GM12878 (cell line): ENCODE measurements at regions not wholly inside any gene's neighbourhood (a gene's known extent, or its start where the extent isn't known, plus 50 kb on each side); places are given as distances from the start of the nearest gene placed in this dataset.

ENCODE experiments used
- ATAC-seq: fragments of 200-7000 bp; cut with Tn5 transposase; 3 replicates; pipeline ENCODE4 v1.9.1; 2020; ENCODE audit warnings: mild to moderate bottlenecking, moderate library complexity
- BruUV-seq: library from RNA; stranded (reverse); fragments of 400-500 nt; replicated peaks from 2 replicates; lab custom pipeline; 2021; lab: Mats Ljungman, UMichigan
- CTCF ChIA-PET: fragments of 300-600 bp; sonication (Branson Sonifier 250); formaldehyde crosslinking; extraction: SDS; loops from one replicate; lab custom pipeline; 2021; ENCODE audit warnings: inconsistent platforms; lab: Yijun Ruan, JAX
- POLR2A ChIA-PET: fragments of 350-600 bp; formaldehyde crosslinking; extraction: SDS; loops from one replicate; lab custom pipeline; 2021; ENCODE audit warnings: inconsistent platforms; lab: Charles Lee
- RAD21 ChIA-PET: fragments of 300-600 bp; sonication (Branson Sonifier 250); formaldehyde crosslinking; loops from one replicate; lab custom pipeline; 2023; ENCODE audit warnings: antibody characterized with exemption; ENCODE audit not compliant: unreplicated experiment; lab: Charles Lee
- SMC1A ChIA-PET: fragments of 300-600 bp; sonication (Branson Sonifier 250); formaldehyde crosslinking; loops from one replicate; lab custom pipeline; 2023; ENCODE audit not compliant: unreplicated experiment, uncharacterized antibody; lab: Charles Lee
- DNase-seq: peaks from one replicate; pipeline ENCODE4 v3.0.0-alpha.2; 2011; ENCODE audit warnings: low read depth, low spot score
- FAIRE-seq: peaks from 3 replicates; lab custom pipeline; 2011; peaks lifted over from hg19 to GRCh38; lab: Jason Lieb, UNC
- H2AFZ ChIP-seq: 2 replicates; pipeline ENCODE4 v1.6.0; 2011; ENCODE audit warnings: low read depth, low read length, control low read depth; ENCODE audit not compliant: control insufficient read depth
- H3K27ac ChIP-seq: 2 replicates; pipeline ENCODE4 v1.5.1; 2011; ENCODE audit warnings: control low read depth; ENCODE audit not compliant: control insufficient read depth, insufficient read depth
- H3K27me3 ChIP-seq, 2 experiments: replicated peaks in 1 of 2; 2 replicates each; pipeline versions ENCODE4 v1.6.0 to v1.6.1; 2011; ENCODE audit warnings: low read length in 1 of 2; ENCODE audit not compliant: control insufficient read depth in 2 of 2, insufficient read depth in 2 of 2
- H3K36me3 ChIP-seq, 2 experiments: 2 replicates each; pipeline ENCODE4 v1.5.1; 2011; ENCODE audit warnings: low read length in 1 of 2; ENCODE audit not compliant: control insufficient read depth in 2 of 2, insufficient read depth in 2 of 2
- H3K4me1 ChIP-seq: 2 replicates; pipeline ENCODE4 v1.6.1; 2011; ENCODE audit warnings: mild to moderate bottlenecking, low read length, moderate library complexity, mixed read lengths; ENCODE audit not compliant: control insufficient read depth, insufficient read depth
- H3K4me2 ChIP-seq: 2 replicates; pipeline ENCODE4 v1.6.0; 2011; ENCODE audit warnings: control low read depth; ENCODE audit not compliant: control insufficient read depth, insufficient read depth
- H3K4me3 ChIP-seq: fragments of 200-600 bp; sonication (generic); 2 replicates; pipeline ENCODE4 v1.5.1; 2016
- H3K79me2 ChIP-seq: 2 replicates; pipeline ENCODE4 v1.6.0; 2011; ENCODE audit warnings: low read length; ENCODE audit not compliant: control insufficient read depth, insufficient read depth
- H3K9ac ChIP-seq: 2 replicates; pipeline ENCODE4 v1.8.0; 2011; ENCODE audit warnings: low read length, control low read depth, mixed read lengths; ENCODE audit not compliant: control insufficient read depth, insufficient read depth
- H3K9me3 ChIP-seq: replicated peaks from 3 replicates; pipeline ENCODE4 v1.5.1; 2011; ENCODE audit warnings: mild to moderate bottlenecking, low read length; ENCODE audit not compliant: control insufficient read depth, insufficient read depth
- H4K20me1 ChIP-seq: 2 replicates; pipeline ENCODE4 v1.6.0; 2011; ENCODE audit not compliant: control insufficient read depth, insufficient read depth
- ESRRA ChIP-seq: IDR thresholded peaks from 2 replicates; pipeline ENCODE4 v1.6.1; 2012; ENCODE audit warnings: mild to moderate bottlenecking, low read length, improper control_type of control experiment
- KLF5 ChIP-seq: fragments of 450-650 bp; IDR thresholded peaks from 2 replicates; pipeline ENCODE4 v1.6.1; 2014; ENCODE audit warnings: mild to moderate bottlenecking; ENCODE audit not compliant: partially characterized antibody
- LARP7 ChIP-seq: fragments of 450-650 bp; IDR thresholded peaks from 2 replicates; pipeline ENCODE4 v1.6.1; 2017; ENCODE audit warnings: mild to moderate bottlenecking
- NFYA ChIP-seq: IDR thresholded peaks from 2 replicates; pipeline ENCODE4 v1.6.1; 2011; ENCODE audit warnings: low read depth, mild to moderate bottlenecking, low read length, improper control_type of control experiment, borderline replicate concordance
- POLR2AphosphoS2 ChIP-seq: IDR thresholded peaks from 2 replicates; pipeline ENCODE4 v1.6.1; 2011; ENCODE audit warnings: low read depth, mild to moderate bottlenecking, low read length, improper control_type of control experiment, moderate library complexity
- WGBS: methylation state at CpG from one replicate; pipeline ENCODE4 v1.1.6; 2016; ENCODE audit warnings: low lambda C conversion rate; ENCODE audit not compliant: insufficient replicate concordance, insufficient coverage; ENCODE audit errors: missing lambda C conversion rate; 5-methylcytosine and 5-hydroxymethylcytosine counted together
- in situ Hi-C: fragments of 300-500 bp; cut with MboI; formaldehyde crosslinking; loops from 9 replicates; pipeline ENCODE4 v1.14.3; 2018; ENCODE audit warnings: mixed read lengths
- intact Hi-C: fragments of 100-400 bp; cut with micrococcal nuclease; formaldehyde crosslinking; loops from one replicate; pipeline ENCODE4 v1.14.2; 2022; ENCODE audit not compliant: unreplicated experiment
- TF ChIP-seq, protein P1 (sequence below): IDR thresholded peaks from 2 replicates; pipeline ENCODE4 v1.6.1; 2011; ENCODE audit warnings: borderline replicate concordance, low read depth, mild to moderate bottlenecking, moderate library complexity, mixed read lengths, low read length; ENCODE audit not compliant: insufficient read depth; ENCODE audit errors: extremely low read length
- TF ChIP-seq, protein P2 (sequence below): fragments of 450-650 bp; IDR thresholded peaks from 2 replicates; pipeline ENCODE4 v1.6.1; 2016; ENCODE audit warnings: mild to moderate bottlenecking
- TF ChIP-seq, protein P3 (sequence below): fragments of 450-650 bp; conservative IDR thresholded peaks from 2 replicates; pipeline ENCODE4 v1.6.1; 2017; ENCODE audit warnings: mild to moderate bottlenecking, moderate library complexity
- TF ChIP-seq, protein P4 (sequence below): IDR thresholded peaks from 2 replicates; pipeline ENCODE4 v1.6.1; 2012; ENCODE audit warnings: low read depth, low read length, improper control_type of control experiment

DNA sequence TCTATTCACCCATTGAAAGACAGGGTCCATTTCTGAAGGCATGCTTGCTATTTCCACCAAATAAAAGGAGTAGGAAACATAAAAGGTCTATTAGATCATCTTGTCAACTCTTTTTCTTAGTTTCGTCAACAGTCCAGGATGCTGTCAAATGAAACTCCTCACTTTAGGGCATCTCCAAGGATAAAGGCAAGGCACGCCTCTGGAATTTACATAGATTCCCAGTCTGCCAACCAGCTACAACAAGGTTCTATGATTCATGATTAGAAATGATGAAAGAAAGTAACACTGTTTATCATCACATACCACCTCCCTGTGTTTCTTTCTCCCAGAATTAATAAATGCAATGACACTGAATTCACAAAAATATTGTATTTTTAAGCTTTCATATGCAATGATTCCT is 636.3 kb downstream of the LTN1 start:
- Histone ChIP-seq H3K4me3 (no peak overlapping the region), H3K27ac (no peak overlapping the region), H3K79me2 (no peaks in the 10 kb centered on the region), H3K27me3 (no peaks in the 10 kb centered on the region), H3K36me3 (no peaks in the 10 kb centered on the region), H3K4me1 (no peaks in the 10 kb centered on the region), H4K20me1 (no peaks in the 10 kb centered on the region), H3K4me2 (no peak overlapping the region), H3K9me3 (no peaks in the 10 kb centered on the region), H3K9ac (no peak overlapping the region), H2AFZ (no peak overlapping the region)
- no TSS peak for BruUV-seq
- DNase-seq (no peak), FAIRE-seq (no peak), ATAC-seq (no peak)
- in situ Hi-C loops (no loop called here), intact Hi-C loops (no loop called here)
- TF ChIP-seq, protein P1, sequence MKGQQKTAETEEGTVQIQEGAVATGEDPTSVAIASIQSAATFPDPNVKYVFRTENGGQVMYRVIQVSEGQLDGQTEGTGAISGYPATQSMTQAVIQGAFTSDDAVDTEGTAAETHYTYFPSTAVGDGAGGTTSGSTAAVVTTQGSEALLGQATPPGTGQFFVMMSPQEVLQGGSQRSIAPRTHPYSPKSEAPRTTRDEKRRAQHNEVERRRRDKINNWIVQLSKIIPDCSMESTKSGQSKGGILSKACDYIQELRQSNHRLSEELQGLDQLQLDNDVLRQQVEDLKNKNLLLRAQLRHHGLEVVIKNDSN: no peak
- TF ChIP-seq POLR2AphosphoS2: no peak
- RAD21 ChIA-PET: no interaction called here
- SMC1A ChIA-PET: no interaction called here
- WGBS: 14% methylated on average over 2 of the region's 2 CpGs
- POLR2A ChIA-PET: no interaction called here
- CTCF ChIA-PET: no interaction called here

DNA sequence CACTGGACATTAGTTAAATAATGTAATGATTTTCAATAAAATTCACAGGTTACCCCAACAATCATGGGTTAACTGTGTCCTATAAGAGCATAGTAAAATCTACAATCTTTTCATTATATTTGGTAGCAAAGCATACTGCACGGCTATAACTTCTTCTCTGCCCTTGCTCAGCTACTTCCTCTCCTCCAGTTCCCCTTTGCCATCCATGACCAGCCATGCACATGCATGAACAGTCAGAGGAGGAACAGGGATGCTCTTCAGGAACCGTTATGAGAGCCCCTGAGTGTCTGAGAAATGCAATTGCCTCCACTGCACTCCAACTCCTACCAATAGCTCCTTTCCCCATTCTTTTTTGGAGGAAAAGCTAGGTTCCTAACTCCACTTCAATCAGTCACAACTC is 646.7 kb downstream of the LTN1 start:
- intact Hi-C loops: no loop called here
- Histone ChIP-seq H3K79me2 (no peaks in the 10 kb centered on the region), H3K9me3 (no peaks in the 10 kb centered on the region), H3K36me3 (no peaks in the 10 kb centered on the region), H3K4me3 (no peak overlapping the region), H3K27me3 (no peaks in the 10 kb centered on the region), H3K4me2 (no peak overlapping the region), H2AFZ (no peak overlapping the region), H4K20me1 (no peaks in the 10 kb centered on the region), H3K9ac (no peak overlapping the region), H3K27ac (no peak overlapping the region), H3K4me1 (no peaks in the 10 kb centered on the region)
- in situ Hi-C loops: no loop called here
- FAIRE-seq (no peak), DNase-seq (no peak), ATAC-seq (no peak)
- 0% methylated on average over 2 of the region's 2 CpGs for WGBS
- BruUV-seq: no TSS peak
- ChIA-PET RAD21 (no interaction called here), CTCF (no interaction called here), POLR2A (interaction anchor here (0.6 kb wide), 1 partner anchor 13 kb away, joined by 4 read pairs; no protein-coding TSS in a partner anchor), SMC1A (no interaction called here)
- TF ChIP-seq, protein P2, sequence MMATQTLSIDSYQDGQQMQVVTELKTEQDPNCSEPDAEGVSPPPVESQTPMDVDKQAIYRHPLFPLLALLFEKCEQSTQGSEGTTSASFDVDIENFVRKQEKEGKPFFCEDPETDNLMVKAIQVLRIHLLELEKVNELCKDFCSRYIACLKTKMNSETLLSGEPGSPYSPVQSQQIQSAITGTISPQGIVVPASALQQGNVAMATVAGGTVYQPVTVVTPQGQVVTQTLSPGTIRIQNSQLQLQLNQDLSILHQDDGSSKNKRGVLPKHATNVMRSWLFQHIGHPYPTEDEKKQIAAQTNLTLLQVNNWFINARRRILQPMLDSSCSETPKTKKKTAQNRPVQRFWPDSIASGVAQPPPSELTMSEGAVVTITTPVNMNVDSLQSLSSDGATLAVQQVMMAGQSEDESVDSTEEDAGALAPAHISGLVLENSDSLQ: no peak
- TF ChIP-seq LARP7: no peak
- TF ChIP-seq, protein P3, sequence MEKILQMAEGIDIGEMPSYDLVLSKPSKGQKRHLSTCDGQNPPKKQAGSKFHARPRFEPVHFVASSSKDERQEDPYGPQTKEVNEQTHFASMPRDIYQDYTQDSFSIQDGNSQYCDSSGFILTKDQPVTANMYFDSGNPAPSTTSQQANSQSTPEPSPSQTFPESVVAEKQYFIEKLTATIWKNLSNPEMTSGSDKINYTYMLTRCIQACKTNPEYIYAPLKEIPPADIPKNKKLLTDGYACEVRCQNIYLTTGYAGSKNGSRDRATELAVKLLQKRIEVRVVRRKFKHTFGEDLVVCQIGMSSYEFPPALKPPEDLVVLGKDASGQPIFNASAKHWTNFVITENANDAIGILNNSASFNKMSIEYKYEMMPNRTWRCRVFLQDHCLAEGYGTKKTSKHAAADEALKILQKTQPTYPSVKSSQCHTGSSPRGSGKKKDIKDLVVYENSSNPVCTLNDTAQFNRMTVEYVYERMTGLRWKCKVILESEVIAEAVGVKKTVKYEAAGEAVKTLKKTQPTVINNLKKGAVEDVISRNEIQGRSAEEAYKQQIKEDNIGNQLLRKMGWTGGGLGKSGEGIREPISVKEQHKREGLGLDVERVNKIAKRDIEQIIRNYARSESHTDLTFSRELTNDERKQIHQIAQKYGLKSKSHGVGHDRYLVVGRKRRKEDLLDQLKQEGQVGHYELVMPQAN: no peak
- TF ChIP-seq NFYA: no peak
- TF ChIP-seq, protein P4, sequence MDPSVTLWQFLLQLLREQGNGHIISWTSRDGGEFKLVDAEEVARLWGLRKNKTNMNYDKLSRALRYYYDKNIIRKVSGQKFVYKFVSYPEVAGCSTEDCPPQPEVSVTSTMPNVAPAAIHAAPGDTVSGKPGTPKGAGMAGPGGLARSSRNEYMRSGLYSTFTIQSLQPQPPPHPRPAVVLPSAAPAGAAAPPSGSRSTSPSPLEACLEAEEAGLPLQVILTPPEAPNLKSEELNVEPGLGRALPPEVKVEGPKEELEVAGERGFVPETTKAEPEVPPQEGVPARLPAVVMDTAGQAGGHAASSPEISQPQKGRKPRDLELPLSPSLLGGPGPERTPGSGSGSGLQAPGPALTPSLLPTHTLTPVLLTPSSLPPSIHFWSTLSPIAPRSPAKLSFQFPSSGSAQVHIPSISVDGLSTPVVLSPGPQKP: no peak
- TF ChIP-seq KLF5: no peak
- no peak for TF ChIP-seq ESRRA
